OCI-LY1 (cell line): ENCODE measurements at regions not wholly inside any gene's neighbourhood (a gene's known extent, or its start where the extent isn't known, plus 50 kb on each side); places are given as distances from the start of the nearest gene placed in this dataset.

ENCODE experiments used
- H2AFZ ChIP-seq: fragments of 200-600 bp; sonication (generic), shearing (Covaris generic); 2 replicates; pipeline ENCODE4 v1.6.0; 2014; ENCODE audit warnings: antibody characterized with exemption, mild to moderate bottlenecking, low read length
- H3F3A ChIP-seq: fragments of 200-600 bp; sonication (generic), shearing (Covaris generic); 2 replicates; pipeline ENCODE4 v1.6.0; 2014; ENCODE audit warnings: mild to moderate bottlenecking, antibody characterized with exemption, low read length, moderate library complexity; ENCODE audit not compliant: insufficient read depth
- H3K27ac ChIP-seq: fragments of 200-600 bp; sonication (generic); 2 replicates; pipeline ENCODE4 v1.5.1; 2014; ENCODE audit warnings: low read length, mixed run types, mild to moderate bottlenecking, low read depth; ENCODE audit not compliant: poor library complexity, severe bottlenecking
- H3K27me3 ChIP-seq: fragments of 200-600 bp; sonication (generic); 2 replicates; pipeline ENCODE4 v1.6.0; 2014; ENCODE audit warnings: antibody characterized with exemption, mild to moderate bottlenecking, low read length, moderate library complexity; ENCODE audit not compliant: insufficient read depth
- H3K36me3 ChIP-seq: fragments of 200-600 bp; sonication (generic); 2 replicates; pipeline ENCODE4 v1.6.1; 2014; ENCODE audit warnings: mild to moderate bottlenecking, antibody characterized with exemption, low read length, moderate library complexity, mixed read lengths; ENCODE audit not compliant: insufficient read depth
- H3K4me1 ChIP-seq: fragments of 200-600 bp; sonication (generic); 2 replicates; pipeline ENCODE4 v1.5.1; 2014; ENCODE audit warnings: mild to moderate bottlenecking, low read length, moderate library complexity; ENCODE audit not compliant: insufficient read depth, severe bottlenecking
- H3K4me2 ChIP-seq: fragments of 200-600 bp; sonication (generic), shearing (Covaris generic); 2 replicates; pipeline ENCODE4 v1.6.1; 2014; ENCODE audit warnings: low read length
- H3K4me3 ChIP-seq: fragments of 200-600 bp; sonication (generic); 2 replicates; pipeline ENCODE4 v1.5.1; 2014; ENCODE audit warnings: low read length, low read depth, mild to moderate bottlenecking, mixed read lengths; ENCODE audit not compliant: poor library complexity, severe bottlenecking
- H3K79me2 ChIP-seq: fragments of 200-600 bp; shearing (Covaris generic); 2 replicates; pipeline ENCODE4 v1.6.1; 2016; ENCODE audit warnings: mixed run types, low read length, mixed read lengths; ENCODE audit not compliant: insufficient read depth
- H3K9ac ChIP-seq: fragments of 200-600 bp; sonication (generic), shearing (Covaris generic); 2 replicates; pipeline ENCODE4 v1.6.1; 2014; ENCODE audit warnings: mild to moderate bottlenecking, low read length, mixed read lengths
- H3K9me2 ChIP-seq: fragments of 200-600 bp; sonication (generic), shearing (Covaris generic); 2 replicates; pipeline ENCODE4 v1.6.1; 2014; ENCODE audit warnings: low read depth, mild to moderate bottlenecking, low read length, mixed read lengths
- H3K9me3 ChIP-seq: fragments of 200-600 bp; shearing (Covaris generic); 2 replicates; pipeline ENCODE4 v1.6.1; 2014; ENCODE audit warnings: low read length, mixed read lengths
- H4K20me1 ChIP-seq: fragments of 200-600 bp; sonication (generic), shearing (Covaris generic); 2 replicates; pipeline ENCODE4 v1.6.0; 2016; ENCODE audit warnings: mild to moderate bottlenecking, low read length; ENCODE audit not compliant: insufficient read depth
- CTCF ChIP-seq: fragments of 200-600 bp; sonication (generic), shearing (Covaris generic); IDR thresholded peaks from 2 replicates; pipeline ENCODE4 v1.5.1; 2017; ENCODE audit warnings: mild to moderate bottlenecking, antibody characterized with exemption, low read length, moderate library complexity, mixed read lengths
- EZH2 ChIP-seq: fragments of 200-600 bp; sonication (generic), shearing (Covaris generic); IDR thresholded peaks from 2 replicates; pipeline ENCODE4 v1.8.0; 2017; ENCODE audit warnings: borderline replicate concordance, mixed run types, mild to moderate bottlenecking, antibody characterized with exemption, low read length, moderate library complexity, mixed read lengths

GRCh38 chr3:71934520-71935270, 149.7 kb upstream of the PROK2 start:
- no peak overlapping the region for H3K27ac ChIP-seq
- no peaks in the 10 kb centered on the region for H3K9me2 ChIP-seq
- no peak overlapping the region for H2AFZ ChIP-seq
- H3K36me3 ChIP-seq: no peaks in the 10 kb centered on the region
- H3F3A ChIP-seq: no peaks in the 10 kb centered on the region
- no peaks in the 10 kb centered on the region for H3K4me1 ChIP-seq
- H3K9me3 ChIP-seq: no peaks in the 10 kb centered on the region
- H3K4me2 ChIP-seq: no peak overlapping the region
- no peaks in the 10 kb centered on the region for H4K20me1 ChIP-seq
- H3K4me3 ChIP-seq: no peak overlapping the region
- no peaks in the 10 kb centered on the region for H3K79me2 ChIP-seq
- TF ChIP-seq EZH2: no peak
- TF ChIP-seq CTCF: no peak
- H3K27me3 ChIP-seq: no peaks in the 10 kb centered on the region
- H3K9ac ChIP-seq: no peak overlapping the region

GRCh38 chr3:71931922-71932321, 147.0 kb upstream of the PROK2 start:
- Histone ChIP-seq H3K79me2 (no peaks in the 10 kb centered on the region), H3K4me1 (no peaks in the 10 kb centered on the region), H3K9me2 (no peaks in the 10 kb centered on the region), H3F3A (no peaks in the 10 kb centered on the region), H3K27me3 (no peaks in the 10 kb centered on the region), H4K20me1 (no peaks in the 10 kb centered on the region), H3K4me2 (no peak overlapping the region), H3K27ac (no peak overlapping the region), H2AFZ (no peak overlapping the region), H3K9ac (no peak overlapping the region), H3K36me3 (no peaks in the 10 kb centered on the region), H3K9me3 (no peaks in the 10 kb centered on the region), H3K4me3 (no peak overlapping the region)
- TF ChIP-seq CTCF (no peak), EZH2 (no peak)

- Histone ChIP-seq H3K79me2 (no peaks in the 10 kb centered on the region), H3K27me3 (no peaks in the 10 kb centered on the region), H3K4me1 (no peaks in the 10 kb centered on the region), H3K4me3 (no peak overlapping the region), H3F3A (no peaks in the 10 kb centered on the region), H4K20me1 (no peaks in the 10 kb centered on the region), H3K36me3 (no peaks in the 10 kb centered on the region), H3K9me3 (no peaks in the 10 kb centered on the region), H3K9ac (no peak overlapping the region), H3K4me2 (no peak overlapping the region), H3K27ac (no peak overlapping the region), H2AFZ (no peak overlapping the region), H3K9me2 (no peaks in the 10 kb centered on the region)
- TF ChIP-seq CTCF: peak; percentile 49
- TF ChIP-seq EZH2: no peak
Measured at GRCh38 chr3:71930056-71930991, 145.4 kb upstream of the PROK2 start.
